HAP-1 (cell line): ENCODE measurements at regions not wholly inside any gene's neighbourhood (a gene's known extent, or its start where the extent isn't known, plus 50 kb on each side); places are given as distances from the start of the nearest gene placed in this dataset.
"Not testable (repeated sequence)": the region's sequence is repeated elsewhere in the genome, so short reads cannot be mapped to it uniquely, and the experiment has no call there.

ENCODE experiments used
- DNase-seq, 2 experiments: peaks; one replicate each; pipeline ENCODE4 v3.0.0-alpha.2; 2016 to 2020; ENCODE audit warnings: low spot score in 2 of 2
- H3K27me3 ChIP-seq: fragments of 250-450 bp; sonication (Bioruptor Pico); 2 replicates; pipeline ENCODE4 v1.5.1; 2020; ENCODE audit warnings: low read depth, mild to moderate bottlenecking, moderate library complexity
- H3K36me3 ChIP-seq: fragments of 250-450 bp; sonication (Bioruptor Pico); replicated peaks from 2 replicates; pipeline ENCODE4 v1.5.1; 2020; ENCODE audit warnings: mild to moderate bottlenecking
- H3K4me1 ChIP-seq: fragments of 250-450 bp; sonication (Bioruptor Pico); 2 replicates; pipeline ENCODE4 v1.5.1; 2020; ENCODE audit warnings: mild to moderate bottlenecking
- H3K4me3 ChIP-seq: fragments of 250-450 bp; sonication (Bioruptor Pico); 2 replicates; pipeline ENCODE4 v1.5.1; 2020; ENCODE audit warnings: mild to moderate bottlenecking, moderate library complexity
- H3K9me3 ChIP-seq: fragments of 250-450 bp; sonication (Bioruptor Pico); 2 replicates; pipeline ENCODE4 v1.5.1; 2020; ENCODE audit warnings: mild to moderate bottlenecking, moderate library complexity
- in situ Hi-C: fragments of 300-500 bp; cut with MboI; formaldehyde crosslinking; loops from 3 replicates; pipeline ENCODE4 v1.14.3; 2020; ENCODE audit warnings: low sequenced_read_pairs, inconsistent platforms, mixed read lengths

GRCh38 chr2:83180862-83181530 is 1278.1 kb downstream of the SUCLG1 start:
- H3K4me1 ChIP-seq, H3K27me3 ChIP-seq, H3K4me3 ChIP-seq, H3K36me3 ChIP-seq, in situ Hi-C loops, H3K9me3 ChIP-seq, DNase-seq: not testable (repeated sequence)

- Histone ChIP-seq H3K4me1 (no peaks in the 10 kb centered on the region; the same call in 1 of the 2 replicates), H3K27me3 (no peaks in the 10 kb centered on the region; the same call in 1 of the 2 replicates), H3K4me3 (no peak overlapping the region), H3K36me3 (no peaks in the 10 kb centered on the region), H3K9me3 (no peaks in the 10 kb centered on the region)
- in situ Hi-C loops: no loop called here
- DNase-seq: no peak
These were observed 1282.5 kb downstream of the SUCLG1 start for GRCh38 chr2:83176539-83176938.

- Histone ChIP-seq H3K27me3 (no peaks in the 10 kb centered on the region; the same call in 1 of the 2 replicates), H3K9me3 (no peaks in the 10 kb centered on the region), H3K36me3 (no peaks in the 10 kb centered on the region), H3K4me1 (no peaks in the 10 kb centered on the region; the same call in 1 of the 2 replicates), H3K4me3 (no peak overlapping the region)
- DNase-seq: no peak
- in situ Hi-C loops: no loop called here
These were observed 1286.2 kb downstream of the SUCLG1 start for GRCh38 chr2:83172841-83173240.

- in situ Hi-C loops: no loop called here
- Histone ChIP-seq H3K4me1 (no peaks in the 10 kb centered on the region), H3K9me3 (no peaks in the 10 kb centered on the region)
These were observed 1290.7 kb downstream of the SUCLG1 start for GRCh38 chr2:83168377-83168776.

GRCh38 chr2:83162421-83162820 is 1296.7 kb downstream of the SUCLG1 start:
- Histone ChIP-seq H3K36me3 (no peaks in the 10 kb centered on the region), H3K9me3 (no peaks in the 10 kb centered on the region), H3K27me3 (no peaks in the 10 kb centered on the region), H3K4me3 (no peak overlapping the region), H3K4me1 (peaks cover 3% of the 10 kb centered on the region; the same call in 1 of the 2 replicates)
- in situ Hi-C loops: no loop called here
- DNase-seq: no peak

More at GRCh38 chr2:83168377-83168776, 1290.7 kb downstream of the SUCLG1 start:
- no peaks in the 10 kb centered on the region for H3K27me3 ChIP-seq
- H3K4me3 ChIP-seq: no peak overlapping the region
- no peaks in the 10 kb centered on the region for H3K36me3 ChIP-seq
- no peak for DNase-seq

GRCh38 chr2:83160571-83160970 is 1298.5 kb downstream of the SUCLG1 start:
- in situ Hi-C loops: no loop called here

GRCh38 chr2:83155826-83156225 is 1303.3 kb downstream of the SUCLG1 start:
- in situ Hi-C loops: no loop called here
- no peak for DNase-seq
- Histone ChIP-seq H3K27me3 (no peaks in the 10 kb centered on the region), H3K4me1 (no peaks in the 10 kb centered on the region), H3K9me3 (no peaks in the 10 kb centered on the region), H3K4me3 (no peak overlapping the region), H3K36me3 (no peaks in the 10 kb centered on the region)

More at GRCh38 chr2:83160571-83160970, 1298.5 kb downstream of the SUCLG1 start:
- H3K36me3 ChIP-seq: no peaks in the 10 kb centered on the region
- no peaks in the 10 kb centered on the region for H3K9me3 ChIP-seq
- H3K4me1 ChIP-seq: peaks cover 3% of the 10 kb centered on the region; the same call in 1 of the 2 replicates
- no peaks in the 10 kb centered on the region for H3K27me3 ChIP-seq
- no peak for DNase-seq
- no peak overlapping the region for H3K4me3 ChIP-seq

GRCh38 chr2:83143946-83144345 is 1315.1 kb downstream of the SUCLG1 start:
- H3K9me3 ChIP-seq: no peaks in the 10 kb centered on the region
- in situ Hi-C loops: no loop called here

GRCh38 chr2:83142934-83143333 is 1316.1 kb downstream of the SUCLG1 start:
- Histone ChIP-seq H3K27me3 (no peaks in the 10 kb centered on the region), H3K4me3 (no peak overlapping the region), H3K4me1 (no peaks in the 10 kb centered on the region), H3K36me3 (no peaks in the 10 kb centered on the region), H3K9me3 (no peaks in the 10 kb centered on the region)
- in situ Hi-C loops: no loop called here
- no peak for DNase-seq

More at GRCh38 chr2:83143946-83144345, 1315.1 kb downstream of the SUCLG1 start:
- no peaks in the 10 kb centered on the region for H3K4me1 ChIP-seq
- no peaks in the 10 kb centered on the region for H3K36me3 ChIP-seq
- no peaks in the 10 kb centered on the region for H3K27me3 ChIP-seq
- H3K4me3 ChIP-seq: no peak overlapping the region
- DNase-seq: no peak

- Histone ChIP-seq H3K9me3 (no peaks in the 10 kb centered on the region), H3K36me3 (no peaks in the 10 kb centered on the region), H3K27me3 (no peaks in the 10 kb centered on the region), H3K4me1 (no peaks in the 10 kb centered on the region), H3K4me3 (no peak overlapping the region)
- in situ Hi-C loops: no loop called here
- DNase-seq: no peak
These were observed 1343.5 kb downstream of the SUCLG1 start for GRCh38 chr2:83115606-83116005.

- in situ Hi-C loops: no loop called here
- H3K27me3 ChIP-seq: no peaks in the 10 kb centered on the region
- no peak overlapping the region for H3K4me3 ChIP-seq
- no peaks in the 10 kb centered on the region for H3K4me1 ChIP-seq
- no peaks in the 10 kb centered on the region for H3K36me3 ChIP-seq
- H3K9me3 ChIP-seq: no peaks in the 10 kb centered on the region
- no peak for DNase-seq
These were observed 1343.9 kb downstream of the SUCLG1 start for GRCh38 chr2:83115155-83115554.

- H3K4me3 ChIP-seq: no peak overlapping the region
- no peaks in the 10 kb centered on the region for H3K9me3 ChIP-seq
- H3K36me3 ChIP-seq: no peaks in the 10 kb centered on the region
- in situ Hi-C loops: no loop called here
- DNase-seq: no peak
- H3K4me1 ChIP-seq: no peaks in the 10 kb centered on the region
- no peaks in the 10 kb centered on the region for H3K27me3 ChIP-seq
These were observed 1345.1 kb downstream of the SUCLG1 start for GRCh38 chr2:83113953-83114352.

- in situ Hi-C loops: no loop called here
- DNase-seq: no peak
- H3K36me3 ChIP-seq: no peaks in the 10 kb centered on the region
- no peaks in the 10 kb centered on the region for H3K4me1 ChIP-seq
- no peaks in the 10 kb centered on the region for H3K27me3 ChIP-seq
- no peaks in the 10 kb centered on the region for H3K9me3 ChIP-seq
- H3K4me3 ChIP-seq: no peak overlapping the region
These were observed 1346.2 kb downstream of the SUCLG1 start for GRCh38 chr2:83112858-83113257.

- in situ Hi-C loops: no loop called here
These were observed 1349.8 kb downstream of the SUCLG1 start for GRCh38 chr2:83109284-83109683.

GRCh38 chr2:83106853-83107252 is 1352.2 kb downstream of the SUCLG1 start:
- in situ Hi-C loops: no loop called here
- no peaks in the 10 kb centered on the region for H3K9me3 ChIP-seq
- no peak overlapping the region for H3K4me3 ChIP-seq
- H3K4me1 ChIP-seq: no peaks in the 10 kb centered on the region
- H3K36me3 ChIP-seq: no peaks in the 10 kb centered on the region
- H3K27me3 ChIP-seq: no peaks in the 10 kb centered on the region
- no peak for DNase-seq

More at GRCh38 chr2:83109284-83109683, 1349.8 kb downstream of the SUCLG1 start:
- Histone ChIP-seq H3K4me3 (no peak overlapping the region), H3K36me3 (no peaks in the 10 kb centered on the region), H3K9me3 (no peaks in the 10 kb centered on the region), H3K27me3 (no peaks in the 10 kb centered on the region), H3K4me1 (no peaks in the 10 kb centered on the region)
- DNase-seq: no peak
